22Rv1 (cell line): ENCODE measurements at regions not wholly inside any gene's neighbourhood (a gene's known extent, or its start where the extent isn't known, plus 50 kb on each side); places are given as distances from the start of the nearest gene placed in this dataset.

Experiments used
- CTCF ChIP-seq: fragments of 450-650 bp; IDR thresholded peaks from 2 replicates; pipeline ENCODE4 v1.5.1; 2017; ENCODE audit warnings: mild to moderate bottlenecking
- ZFX ChIP-seq: fragments of 450-650 bp; IDR thresholded peaks from 2 replicates; pipeline ENCODE4 v1.6.1; 2017; ENCODE audit warnings: antibody characterized with exemption, borderline replicate concordance

DNA sequence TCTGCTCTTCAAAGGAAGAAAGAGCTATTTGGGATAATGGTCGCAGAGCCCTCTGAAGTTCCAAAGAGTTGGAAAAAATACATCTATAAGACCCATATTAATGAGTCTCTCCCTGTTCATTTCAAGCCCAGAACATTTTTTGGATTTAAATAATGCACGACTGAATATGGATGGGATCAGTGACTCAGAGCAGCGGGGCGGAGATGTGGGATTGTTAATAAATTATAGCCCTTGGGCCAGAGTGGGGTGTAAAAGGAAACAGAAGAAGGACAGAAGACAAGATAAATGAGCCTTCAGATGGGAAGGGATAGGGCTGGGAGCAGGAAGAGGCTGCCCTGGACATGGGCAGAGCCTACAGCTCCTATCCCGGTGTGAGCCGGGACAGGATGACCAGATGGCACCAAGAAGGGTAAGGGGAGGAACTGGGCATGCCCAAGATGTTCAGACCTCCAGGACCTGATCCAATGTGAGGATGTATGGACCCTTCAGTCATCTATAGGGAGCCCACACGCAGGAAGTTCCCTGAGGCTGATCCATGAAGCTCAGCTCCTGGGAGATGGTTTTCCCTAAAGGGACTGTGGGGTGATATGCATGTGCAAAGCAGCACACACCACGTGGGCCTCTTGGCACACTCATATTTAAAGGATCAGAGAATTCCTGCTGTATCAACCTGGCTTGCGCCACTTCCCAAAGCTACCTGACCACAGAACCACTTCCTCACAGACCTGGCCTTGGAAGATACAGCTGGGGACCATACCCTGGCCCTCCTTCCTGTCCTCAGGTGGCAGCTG is 96.1 kb upstream of the PLXNA4 start:
- TF ChIP-seq CTCF (no peak), ZFX (no peak)
